AG10803 (cell line): ENCODE measurements at regions not wholly inside any gene's neighbourhood (a gene's known extent, or its start where the extent isn't known, plus 50 kb on each side); places are given as distances from the start of the nearest gene placed in this dataset.

Experiments
- DNase-seq: peaks from one replicate; pipeline ENCODE4 v3.0.0; 2010; ENCODE audit warnings: low read depth
- H3K4me3 ChIP-seq: 2 replicates; pipeline ENCODE4 v1.5.1; 2011; ENCODE audit warnings: mild to moderate bottlenecking, low read length, control low read depth
- TF ChIP-seq, protein P1 (sequence below): conservative IDR thresholded peaks from 2 replicates; pipeline ENCODE4 v1.5.1; 2011; ENCODE audit warnings: mild to moderate bottlenecking, low read length, control low read depth, inconsistent platforms

DNA sequence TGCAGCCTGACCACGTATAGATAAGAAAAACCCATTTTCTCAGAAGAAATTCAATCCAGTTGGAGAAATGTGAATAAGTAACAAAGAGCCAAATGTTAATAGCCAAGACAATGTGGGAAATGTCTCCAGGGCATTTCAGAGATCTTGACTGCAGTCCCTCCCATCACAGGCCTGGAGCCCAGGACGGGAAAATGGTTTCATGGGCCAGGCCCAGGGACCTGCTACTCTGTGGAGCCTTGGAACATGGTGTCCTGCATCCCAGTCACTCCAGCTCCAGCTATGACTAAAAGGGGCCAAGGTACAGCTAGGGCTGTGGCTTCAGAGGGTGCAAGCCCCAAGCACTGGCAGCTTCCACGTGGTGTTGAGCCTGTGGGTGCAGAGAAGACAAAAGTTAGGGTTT is 490.0 kb downstream of the CYLC2 start:
- DNase-seq, result no peak
- TF ChIP-seq, protein P1, sequence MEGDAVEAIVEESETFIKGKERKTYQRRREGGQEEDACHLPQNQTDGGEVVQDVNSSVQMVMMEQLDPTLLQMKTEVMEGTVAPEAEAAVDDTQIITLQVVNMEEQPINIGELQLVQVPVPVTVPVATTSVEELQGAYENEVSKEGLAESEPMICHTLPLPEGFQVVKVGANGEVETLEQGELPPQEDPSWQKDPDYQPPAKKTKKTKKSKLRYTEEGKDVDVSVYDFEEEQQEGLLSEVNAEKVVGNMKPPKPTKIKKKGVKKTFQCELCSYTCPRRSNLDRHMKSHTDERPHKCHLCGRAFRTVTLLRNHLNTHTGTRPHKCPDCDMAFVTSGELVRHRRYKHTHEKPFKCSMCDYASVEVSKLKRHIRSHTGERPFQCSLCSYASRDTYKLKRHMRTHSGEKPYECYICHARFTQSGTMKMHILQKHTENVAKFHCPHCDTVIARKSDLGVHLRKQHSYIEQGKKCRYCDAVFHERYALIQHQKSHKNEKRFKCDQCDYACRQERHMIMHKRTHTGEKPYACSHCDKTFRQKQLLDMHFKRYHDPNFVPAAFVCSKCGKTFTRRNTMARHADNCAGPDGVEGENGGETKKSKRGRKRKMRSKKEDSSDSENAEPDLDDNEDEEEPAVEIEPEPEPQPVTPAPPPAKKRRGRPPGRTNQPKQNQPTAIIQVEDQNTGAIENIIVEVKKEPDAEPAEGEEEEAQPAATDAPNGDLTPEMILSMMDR, result no peak

DNA sequence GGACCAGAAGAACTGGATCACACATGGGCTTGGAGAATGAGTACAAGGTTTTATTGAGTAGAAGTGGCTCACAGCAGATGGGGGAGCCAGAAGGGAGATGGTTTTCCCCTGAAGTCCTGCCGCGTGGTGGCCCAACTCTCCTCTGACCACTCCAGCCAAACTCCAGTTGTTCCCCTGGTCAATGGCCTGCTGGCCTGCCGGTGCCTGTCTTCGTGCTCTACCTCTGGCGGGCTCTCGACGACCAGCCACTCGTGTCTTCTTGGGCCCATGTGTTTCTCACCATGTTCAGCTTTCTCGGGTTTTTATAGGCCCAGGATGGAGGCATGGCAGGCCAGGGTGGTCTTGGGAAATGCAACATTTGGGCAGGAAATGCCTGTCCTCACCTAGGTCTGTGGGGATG is 519.6 kb downstream of the CYLC2 start:
- TF ChIP-seq, protein P1, result no peak
- no peak overlapping the region for H3K4me3 ChIP-seq
- DNase-seq, result no peak

More for the DNA sequence above, 490.0 kb downstream of the CYLC2 start:
- H3K4me3 ChIP-seq, result no peak overlapping the region

DNA sequence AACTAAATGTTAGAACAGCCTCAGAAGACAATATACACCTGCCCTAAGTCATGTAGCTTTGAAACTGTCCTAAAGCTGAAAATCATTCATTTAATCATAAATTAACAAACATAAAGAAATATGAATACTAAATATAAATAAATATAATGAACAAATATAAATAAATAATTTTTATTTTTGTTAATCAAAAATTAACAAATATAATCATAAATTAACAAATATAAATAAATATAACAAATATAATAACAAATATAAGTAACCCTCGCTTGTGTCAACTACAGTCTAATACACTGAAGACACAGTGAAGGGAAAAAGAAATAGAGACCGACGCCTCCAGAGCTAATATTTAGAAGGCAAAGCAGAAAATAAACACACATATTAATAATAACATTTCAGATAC is 527.3 kb downstream of the CYLC2 start:
- no peak overlapping the region for H3K4me3 ChIP-seq
- DNase-seq, result no peak
- TF ChIP-seq, protein P1, result no peak

DNA sequence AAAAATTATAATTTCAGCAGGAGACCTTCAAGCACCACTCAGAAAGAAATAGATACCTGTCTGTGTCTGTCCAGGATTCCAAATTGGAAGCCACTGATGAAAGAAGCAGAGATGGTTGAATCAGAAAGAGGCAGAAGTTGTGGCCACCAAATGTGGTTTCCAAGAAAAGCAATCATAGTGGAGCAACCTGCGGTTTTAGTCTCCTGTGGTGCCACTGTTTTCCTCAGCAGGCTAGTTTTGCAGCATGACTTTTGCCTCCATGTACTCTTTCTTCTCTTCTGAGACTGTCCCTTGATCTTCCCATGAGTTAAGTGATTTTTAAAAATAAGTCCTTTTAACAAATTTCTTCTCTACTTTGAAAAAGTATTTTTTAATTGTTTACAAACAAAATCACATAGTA is 535.8 kb downstream of the CYLC2 start:
- no peak overlapping the region for H3K4me3 ChIP-seq
- DNase-seq, result no peak
- TF ChIP-seq, protein P1, result no peak

DNA sequence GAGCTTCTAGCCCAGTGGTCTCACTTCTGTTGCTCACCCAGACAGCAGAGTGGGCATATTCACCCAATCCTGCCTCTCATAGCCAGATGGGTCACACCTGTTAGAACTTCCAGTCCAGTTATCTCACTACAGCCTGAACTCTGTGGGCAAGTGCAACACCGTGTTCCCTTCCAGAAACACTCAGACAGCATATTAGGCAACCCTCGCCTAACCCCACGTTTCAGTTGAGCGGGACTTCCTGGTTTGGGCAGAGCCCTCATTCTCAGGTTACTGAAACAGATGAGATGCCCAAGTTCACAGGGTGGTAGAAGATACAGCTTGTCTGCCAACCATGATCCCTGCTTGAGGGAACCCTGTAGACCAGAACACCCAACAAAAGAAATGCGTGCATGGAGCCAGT is 538.2 kb downstream of the CYLC2 start:
- H3K4me3 ChIP-seq, result no peak overlapping the region
- TF ChIP-seq, protein P1, result no peak
- no peak for DNase-seq

DNA sequence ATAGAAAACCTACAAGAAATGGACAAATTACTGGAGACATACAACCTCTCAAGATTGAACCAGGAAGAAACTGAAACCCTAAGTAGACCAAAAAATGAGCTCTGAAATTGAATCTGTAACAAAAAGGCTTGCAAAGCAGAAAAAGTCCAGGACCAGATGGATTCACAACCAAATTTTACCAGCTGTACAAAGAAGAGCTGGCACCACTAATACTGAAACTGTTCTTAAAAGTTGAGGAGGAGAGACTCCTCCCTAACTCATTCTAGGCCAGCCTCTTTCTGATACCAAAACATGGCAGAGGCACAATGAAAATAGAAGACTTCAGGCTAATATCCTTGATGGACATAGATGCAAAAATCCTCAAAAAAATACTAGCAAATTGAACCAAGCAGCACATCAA is 542.3 kb downstream of the CYLC2 start:
- no peak overlapping the region for H3K4me3 ChIP-seq
- TF ChIP-seq, protein P1, result no peak
- no peak for DNase-seq

DNA sequence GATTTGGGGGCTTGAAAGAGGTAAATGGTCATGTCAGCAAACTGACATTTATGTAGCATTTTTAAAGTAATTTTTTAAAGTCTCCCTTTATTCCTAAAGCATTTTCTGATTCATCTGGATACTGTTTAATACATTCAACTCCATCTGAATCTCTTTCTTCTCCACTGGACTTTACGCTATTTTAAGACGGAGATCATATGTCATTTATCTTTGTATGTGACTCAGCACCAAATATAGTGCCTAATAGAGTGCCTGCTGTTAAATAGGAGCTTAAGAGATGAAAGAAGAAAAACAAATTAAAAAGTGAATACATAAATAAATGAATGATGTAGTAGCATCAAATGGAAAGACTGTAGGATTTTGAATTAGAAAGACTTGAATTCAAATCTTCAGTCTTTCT is 548.8 kb upstream of the SMC2 start:
- no peak for DNase-seq
- TF ChIP-seq, protein P1, result no peak
- no peak overlapping the region for H3K4me3 ChIP-seq
